ENCODE measurements at regions not wholly inside any gene's neighbourhood (a gene's known extent, or its start where the extent isn't known, plus 50 kb on each side); places are given as distances from the start of the nearest gene placed in this dataset.

- DNase-seq: no peak
These were observed 126.7 kb upstream of the ZMIZ1 start for GRCh38 chr10:78942091-78942501.

- no peak for DNase-seq
These were observed 123.9 kb upstream of the ZMIZ1 start for GRCh38 chr10:78944723-78945312.

- no peak for DNase-seq
These were observed 122.9 kb upstream of the ZMIZ1 start for GRCh38 chr10:78945838-78946237.

- no peak for DNase-seq
These were observed 121.5 kb upstream of the ZMIZ1 start for GRCh38 chr10:78947226-78947625.

- no peak for DNase-seq
These were observed 121.0 kb upstream of the ZMIZ1 start for GRCh38 chr10:78947733-78948132.

- no peak for DNase-seq
These were observed 120.1 kb upstream of the ZMIZ1 start for GRCh38 chr10:78948621-78949030.

GRCh38 chr10:78950656-78951587 is 117.8 kb upstream of the ZMIZ1 start:
- DNase-seq: no peak

GRCh38 chr10:78952030-78952429 is 116.7 kb upstream of the ZMIZ1 start:
- DNase-seq: no peak

DNA sequence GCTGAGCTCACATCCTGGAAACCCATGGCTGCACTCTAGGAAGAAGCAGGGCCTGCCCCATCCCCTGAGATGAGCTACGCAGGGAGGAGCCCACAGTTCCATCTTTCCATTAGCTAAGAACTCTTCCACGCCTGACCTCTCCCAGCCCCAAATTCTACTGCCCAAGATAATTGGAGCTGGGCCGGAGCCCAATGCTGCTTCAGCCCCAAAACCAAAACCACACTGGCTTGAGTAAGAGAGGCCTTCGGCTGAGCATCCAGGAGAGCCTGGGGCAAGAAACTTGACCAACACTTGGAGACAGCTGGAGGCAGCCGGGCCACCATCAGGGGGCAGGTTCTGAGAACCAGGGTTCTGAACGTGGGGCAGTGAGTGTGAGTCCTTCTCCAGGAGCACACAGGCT is 116.1 kb upstream of the ZMIZ1 start:
- no peak for DNase-seq

DNA sequence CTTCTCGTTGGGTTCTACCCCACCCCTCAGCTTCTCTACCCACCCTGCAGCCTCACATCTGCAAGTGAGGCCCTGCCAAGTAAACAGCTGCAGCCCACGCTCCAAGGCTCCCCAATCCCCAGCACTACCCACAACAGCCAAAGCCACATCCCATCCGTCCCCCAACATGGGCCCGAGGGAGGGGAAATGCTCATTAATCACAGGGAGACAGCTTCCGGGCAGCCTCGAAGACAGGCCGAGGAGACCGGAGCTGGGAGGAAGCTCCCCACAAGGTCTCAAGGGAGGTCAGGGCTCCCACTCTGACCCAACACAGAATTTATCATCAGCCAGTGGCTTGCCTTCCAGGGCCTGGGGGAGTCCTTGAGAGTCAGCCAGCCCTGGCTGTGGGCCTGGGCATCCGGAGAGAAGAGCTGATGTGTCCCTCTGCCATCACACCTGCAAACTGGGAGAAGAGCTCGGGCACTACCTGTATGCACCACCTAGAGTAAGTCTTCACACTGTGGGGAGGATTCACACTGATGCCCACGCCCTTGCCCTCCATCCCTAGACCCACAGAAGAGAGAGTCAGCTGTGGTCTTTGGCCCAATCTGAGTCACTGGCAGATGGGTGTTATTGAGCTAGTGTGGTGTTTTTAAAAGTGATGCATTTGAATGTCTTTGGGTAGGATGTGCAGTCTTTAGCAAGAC is 115.5 kb upstream of the ZMIZ1 start:
- DNase-seq: no peak

GRCh38 chr10:78953799-78954297 is 114.9 kb upstream of the ZMIZ1 start:
- no peak for DNase-seq

DNA sequence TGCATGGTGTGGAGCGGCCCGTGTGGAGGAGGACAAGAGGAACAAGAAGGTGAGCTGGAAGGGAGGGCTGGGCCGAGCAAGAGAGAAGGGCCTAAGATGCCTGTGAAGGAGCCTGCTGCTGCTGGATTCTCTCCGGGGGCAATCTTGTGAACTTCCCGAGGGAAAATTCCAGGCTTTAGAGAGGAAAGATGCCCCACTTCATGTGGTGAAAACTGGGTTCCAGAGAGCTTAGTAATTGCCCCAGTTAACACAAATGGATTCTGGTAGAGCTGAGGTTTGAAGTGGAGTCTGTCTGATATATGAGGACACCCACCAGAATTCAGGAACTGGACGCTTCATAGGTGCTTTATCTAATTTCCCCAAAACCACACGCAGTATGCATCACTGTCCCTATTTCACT is 114.1 kb upstream of the ZMIZ1 start:
- no peak for DNase-seq

- DNase-seq: no peak
These were observed 113.6 kb upstream of the ZMIZ1 start for GRCh38 chr10:78955206-78955605.

- no peak for DNase-seq
These were observed 112.4 kb upstream of the ZMIZ1 start for GRCh38 chr10:78956391-78956790.

- no peak for DNase-seq
These were observed 111.2 kb upstream of the ZMIZ1 start for GRCh38 chr10:78957471-78958039.

GRCh38 chr10:78959217-78959923 is 109.4 kb upstream of the ZMIZ1 start:
- no peak for DNase-seq

- no peak for DNase-seq
These were observed 108.9 kb upstream of the ZMIZ1 start for GRCh38 chr10:78959924-78960285.

GRCh38 chr10:78960316-78960800 is 108.4 kb upstream of the ZMIZ1 start:
- DNase-seq: no peak

GRCh38 chr10:78961760-78962159 is 107.0 kb upstream of the ZMIZ1 start:
- DNase-seq: no peak

GRCh38 chr10:78963074-78964034 is 105.4 kb upstream of the ZMIZ1 start:
- no peak for DNase-seq

GRCh38 chr10:78964274-78964951 is 104.4 kb upstream of the ZMIZ1 start:
- DNase-seq: no peak

Data from activated naive CD4-positive, alpha-beta T cell treated with anti-CD3 and anti-CD28 coated beads, Interleukin-2, amount 50 U/mL, for 16 hours (primary cell).